B cell (primary cell): ENCODE measurements at regions not wholly inside any gene's neighbourhood (a gene's known extent, or its start where the extent isn't known, plus 50 kb on each side); places are given as distances from the start of the nearest gene placed in this dataset.
A peak's percentile ranks its signal among the peaks of the same experiment; 100 is the strongest.

Experiments used
- ATAC-seq: fragments of 200-7000 bp; cut with Tn5 transposase; one replicate; pipeline ENCODE4 v1.10.0; 2021; ENCODE audit warnings: low read depth, mild to moderate bottlenecking, moderate number of reproducible peaks, moderate library complexity
- CTCF ChIA-PET: fragments of 350-600 bp; sonication (Branson Sonifier 250); formaldehyde crosslinking; loops from one replicate; lab custom pipeline; 2021; ENCODE audit warnings: antibody characterized with exemption, inconsistent platforms; lab: Charles Lee
- POLR2A ChIA-PET: fragments of 350-600 bp; sonication (Branson Sonifier 250); formaldehyde crosslinking; loops from one replicate; lab custom pipeline; 2021; ENCODE audit warnings: antibody characterized with exemption; lab: Charles Lee
- DNase-seq: peaks from one replicate; pipeline ENCODE4 v3.0.0; 2013
- H2AFZ ChIP-seq: 2 replicates; pipeline ENCODE4 v1.6.1; 2012; ENCODE audit warnings: mild to moderate bottlenecking, low read depth, low read length; ENCODE audit not compliant: insufficient read depth, poor library complexity, severe bottlenecking
- H3K27ac ChIP-seq, 2 donors: 1 replicate in 1 of 2; 2 replicates in 1 of 2; pipeline ENCODE4 v1.5.1; 2012 to 2013; ENCODE audit warnings: low read length in 2 of 2, mild to moderate bottlenecking in 2 of 2, moderate library complexity in 1 of 2
- H3K27me3 ChIP-seq, 4 experiments: fragments of 200-600 bp in 1 of 4; sonication (generic) in 1 of 4; replicated peaks in 1 of 4; 1 replicate in 2 of 4; 2 replicates in 2 of 4; pipeline versions ENCODE4 v1.6.1 to v1.7.0; 2013 to 2016; ENCODE audit warnings: low read length in 3 of 4, mild to moderate bottlenecking in 2 of 4, mixed read lengths in 1 of 4, moderate library complexity in 1 of 4; ENCODE audit not compliant: insufficient read depth in 4 of 4, control insufficient read depth in 3 of 4; ENCODE audit errors: control extremely low read depth in 1 of 4
- H3K36me3 ChIP-seq, 2 experiments: replicated peaks in 1 of 2; 1 replicate in 1 of 2; 2 replicates in 1 of 2; pipeline versions ENCODE4 v1.6.1 to v1.7.1; 2013; ENCODE audit warnings: low read length in 1 of 2; ENCODE audit not compliant: insufficient read depth in 2 of 2, control insufficient read depth in 1 of 2; ENCODE audit errors: control extremely low read depth in 1 of 2, extremely low read depth in 1 of 2
- H3K4me1 ChIP-seq, 2 donors: fragments of 200-600 bp in 1 of 2; sonication (generic) in 1 of 2; 1 replicate in 1 of 2; 2 replicates in 1 of 2; pipeline versions ENCODE4 v1.5.1 to v1.6.1; 2013 to 2017; ENCODE audit warnings: low read length in 2 of 2; ENCODE audit not compliant: control insufficient read depth in 2 of 2, insufficient read depth in 2 of 2
- H3K4me2 ChIP-seq: replicated peaks from 2 replicates; pipeline ENCODE3; 2012; ENCODE audit warnings: mild to moderate bottlenecking, low read depth, low read length; ENCODE audit not compliant: poor library complexity, severe bottlenecking
- H3K4me3 ChIP-seq, 5 experiments: fragments of 200-600 bp in 1 of 5; sonication (generic) in 1 of 5; 1 replicate in 3 of 5; 2 replicates in 2 of 5; pipeline versions ENCODE4 v1.5.1 to v1.7.0; 2011 to 2016; ENCODE audit warnings: low read length in 4 of 5, mild to moderate bottlenecking in 4 of 5, low read depth in 2 of 5, control low read depth in 1 of 5, moderate library complexity in 1 of 5; ENCODE audit not compliant: insufficient read depth in 1 of 5; ENCODE audit errors: control extremely low read depth in 1 of 5, extremely low read depth in 1 of 5
- H3K79me2 ChIP-seq: fragments of 200-600 bp; sonication (generic); one replicate; pipeline ENCODE4 v1.6.0; 2016; ENCODE audit warnings: low read length; ENCODE audit not compliant: control insufficient read depth, insufficient read depth
- H3K9ac ChIP-seq: fragments of 200-600 bp; sonication (generic); 2 replicates; pipeline ENCODE4 v1.6.1; 2017; ENCODE audit warnings: mild to moderate bottlenecking, low read length, moderate library complexity
- H3K9me3 ChIP-seq, 3 donors: one replicate each; pipeline versions ENCODE4 v1.6.1 to v1.7.1; 2013; ENCODE audit warnings: low read length in 2 of 3; ENCODE audit not compliant: control insufficient read depth in 2 of 3, insufficient read depth in 1 of 3; ENCODE audit errors: control extremely low read depth in 1 of 3
- H4K20me1 ChIP-seq: 2 replicates; pipeline ENCODE4 v1.6.0; 2012; ENCODE audit warnings: mild to moderate bottlenecking, low read length; ENCODE audit not compliant: insufficient read depth, control insufficient read depth, poor library complexity, severe bottlenecking
- H3K27ac Mint-ChIP-seq: one replicate; pipeline ENCODE4 v1.8.0; 2021; ENCODE audit warnings: mixed read lengths
- H3K27me3 Mint-ChIP-seq: one replicate; pipeline ENCODE4 v1.8.0; 2021; ENCODE audit warnings: mixed read lengths
- H3K4me1 Mint-ChIP-seq: one replicate; pipeline ENCODE4 v1.8.0; 2021; ENCODE audit warnings: mixed read lengths
- H3K4me3 Mint-ChIP-seq: one replicate; pipeline ENCODE4 v1.8.0; 2021; ENCODE audit warnings: mixed read lengths
- H3K9me3 Mint-ChIP-seq: one replicate; pipeline ENCODE4 v1.8.0; 2022; ENCODE audit warnings: mixed read lengths; ENCODE audit not compliant: insufficient read depth
- CTCF ChIP-seq: fragments of 200-600 bp; IDR thresholded peaks from one replicate; pipeline ENCODE4 v1.8.0; 2022; ENCODE audit warnings: antibody characterized with exemption, mild to moderate bottlenecking
- EZH2 ChIP-seq: IDR thresholded peaks from 2 replicates; pipeline ENCODE4 v1.6.1; 2012; ENCODE audit warnings: borderline replicate concordance, low read depth, mild to moderate bottlenecking, moderate library complexity, low read length; ENCODE audit not compliant: insufficient read depth, poor library complexity, severe bottlenecking
- WGBS: methylation state at CpG from one replicate; pipeline ENCODE4 v1.1.5; 2013; ENCODE audit warnings: missing lambda C conversion rate; ENCODE audit not compliant: insufficient coverage; 5-methylcytosine and 5-hydroxymethylcytosine counted together
- intact Hi-C: fragments of 100-400 bp; cut with micrococcal nuclease; formaldehyde crosslinking; loops from one replicate; pipeline ENCODE4 v1.10.0; 2022

GRCh38 chrX:65866773-65867172 is 173.1 kb downstream of the VSIG4 start:
- no peak overlapping the region for H3K27ac ChIP-seq
- no peaks in the 10 kb centered on the region for H3K9me3 ChIP-seq
- ChIA-PET CTCF (interaction anchor here (0.7 kb wide), 1 partner anchor 774 kb away, joined by 3 read pairs; no protein-coding TSS in a partner anchor), POLR2A (no interaction called here)
- H3K79me2 ChIP-seq, result no peaks in the 10 kb centered on the region
- DNase-seq, result peak; percentile 5
- H4K20me1 ChIP-seq, result no peaks in the 10 kb centered on the region
- no peak overlapping the region for H3K9ac ChIP-seq
- no peak overlapping the region for H3K4me3 ChIP-seq
- no peak overlapping the region for H2AFZ ChIP-seq
- no CpG with 5 or more reads among the region's 1 CpG for WGBS
- intact Hi-C loops, result no loop called here
- H3K27me3 Mint-ChIP-seq, result no peaks in the 10 kb centered on the region
- no peak overlapping the region for H3K27ac Mint-ChIP-seq
- H3K4me1 Mint-ChIP-seq, result peaks cover 17% of the 10 kb centered on the region
- H3K4me2 ChIP-seq, result no peak overlapping the region
- no peak overlapping the region for H3K4me3 Mint-ChIP-seq
- H3K36me3 ChIP-seq, result no peaks in the 10 kb centered on the region
- H3K4me1 ChIP-seq, result peaks cover 8 to 10% of the 10 kb centered on the region in 2 donors
- no peaks in the 10 kb centered on the region for H3K9me3 Mint-ChIP-seq
- H3K27me3 ChIP-seq, result no peaks in the 10 kb centered on the region
- ATAC-seq, result no peak
- TF ChIP-seq EZH2 (no peak), CTCF (no peak)

- CTCF ChIA-PET, result no interaction called here
- no peaks in the 10 kb centered on the region for H4K20me1 ChIP-seq
- peak overlapping the region; percentile 50 for H3K27ac Mint-ChIP-seq
- POLR2A ChIA-PET, result no interaction called here
- H3K27me3 ChIP-seq, result no peaks in the 10 kb centered on the region
- H3K4me1 Mint-ChIP-seq, result peaks cover 13% of the 10 kb centered on the region
- no peak overlapping the region for H3K4me3 ChIP-seq
- no peak overlapping the region for H3K9ac ChIP-seq
- H3K27me3 Mint-ChIP-seq, result no peaks in the 10 kb centered on the region
- ATAC-seq (peak; percentile 67), DNase-seq (peak; percentile 8)
- no peaks in the 10 kb centered on the region for H3K9me3 Mint-ChIP-seq
- no peak overlapping the region for H3K4me3 Mint-ChIP-seq
- intact Hi-C loops, result no loop called here
- no peaks in the 10 kb centered on the region for H3K36me3 ChIP-seq
- peaks cover 8% of the 10 kb centered on the region in 2 donors for H3K4me1 ChIP-seq
- no peak overlapping the region for H2AFZ ChIP-seq
- no peaks in the 10 kb centered on the region for H3K79me2 ChIP-seq
- H3K4me2 ChIP-seq, result no peak overlapping the region
- TF ChIP-seq CTCF (no peak), EZH2 (no peak)
- no peak overlapping the region for H3K27ac ChIP-seq
- no peaks in the 10 kb centered on the region for H3K9me3 ChIP-seq
These were observed 173.7 kb downstream of the VSIG4 start for GRCh38 chrX:65866146-65866545.
